Ovary (tissue), 3 donors: ENCODE measurements at regions not wholly inside any gene's neighbourhood (a gene's known extent, or its start where the extent isn't known, plus 50 kb on each side); places are given as distances from the start of the nearest gene placed in this dataset.

Source experiments
- CTCF ChIP-seq, 3 donors: fragments of 450-650 bp in 2 of 3; fragments of 200-600 bp in 1 of 3; IDR thresholded peaks; one replicate each; pipeline versions ENCODE4 v1.5.1 to v1.8.0; 2016 to 2022; ENCODE audit warnings: antibody characterized with exemption in 3 of 3, mild to moderate bottlenecking in 1 of 3
- EP300 ChIP-seq: sonication (generic); formaldehyde crosslinking; IDR thresholded peaks from one replicate; pipeline ENCODE4 v1.6.1; 2017; ENCODE audit warnings: antibody characterized with exemption
- POLR2A ChIP-seq: fragments of 450-650 bp; IDR thresholded peaks from one replicate; pipeline ENCODE4 v1.6.1; 2017; ENCODE audit warnings: antibody characterized with exemption, mild to moderate bottlenecking, moderate library complexity
- donor health status: DM: no; HTN: no; CAD: no.

GRCh38 chr5:133796186-133796585, 172.2 kb downstream of the C5orf15 start:
- TF ChIP-seq EP300, result no peak
- no peak for TF ChIP-seq POLR2A
- TF ChIP-seq CTCF (IDR thresholded peaks at IDR 0.05), result no peak
